Neuronal stem cell (in vitro differentiated cells): ENCODE measurements at regions not wholly inside any gene's neighbourhood (a gene's known extent, or its start where the extent isn't known, plus 50 kb on each side); places are given as distances from the start of the nearest gene placed in this dataset.

ENCODE experiments used
- DNase-seq: peaks from one replicate; pipeline ENCODE4 v3.0.0-alpha.2; 2013; ENCODE audit warnings: low spot score
- H2AFZ ChIP-seq: one replicate; pipeline ENCODE4 v1.6.1; 2013; ENCODE audit warnings: mild to moderate bottlenecking, low read length, inconsistent platforms
- H2AK5ac ChIP-seq: 2 replicates; pipeline ENCODE4 v1.6.1; 2013; ENCODE audit warnings: low read depth, mild to moderate bottlenecking, inconsistent platforms, low read length, moderate library complexity, mixed read lengths
- H2BK120ac ChIP-seq: 2 replicates; pipeline ENCODE4 v1.6.1; 2013; ENCODE audit warnings: low read depth, mild to moderate bottlenecking, inconsistent platforms, low read length, moderate library complexity, mixed read lengths
- H2BK12ac ChIP-seq: one replicate; pipeline ENCODE4 v1.6.1; 2013; ENCODE audit warnings: low read length, inconsistent platforms
- H2BK15ac ChIP-seq: 2 replicates; pipeline ENCODE4 v1.6.1; 2013; ENCODE audit warnings: mild to moderate bottlenecking, low read length, inconsistent platforms, mixed read lengths
- H2BK5ac ChIP-seq: one replicate; pipeline ENCODE4 v1.6.1; 2013; ENCODE audit warnings: inconsistent platforms, mild to moderate bottlenecking, low read length, moderate library complexity
- H3K14ac ChIP-seq: one replicate; pipeline ENCODE4 v1.6.1; 2013; ENCODE audit warnings: low read length, inconsistent platforms
- H3K18ac ChIP-seq: 2 replicates; pipeline ENCODE4 v1.6.1; 2013; ENCODE audit warnings: low read length, inconsistent platforms
- H3K23ac ChIP-seq: 2 replicates; pipeline ENCODE4 v1.6.1; 2013; ENCODE audit warnings: low read depth, mild to moderate bottlenecking, mixed read lengths, low read length, inconsistent platforms; ENCODE audit not compliant: poor library complexity
- H3K27ac ChIP-seq: replicated peaks from 3 replicates; pipeline ENCODE4 v1.5.1; 2013; ENCODE audit warnings: low read length, inconsistent platforms
- H3K27me3 ChIP-seq, 3 experiments: 2 replicates each; pipeline ENCODE4 v1.6.1; 2013; ENCODE audit warnings: low read length in 3 of 3, mild to moderate bottlenecking in 2 of 3, inconsistent platforms in 1 of 3, low read depth in 1 of 3, mixed read lengths in 1 of 3, moderate library complexity in 1 of 3; ENCODE audit not compliant: control insufficient read depth in 3 of 3, insufficient read depth in 3 of 3
- H3K36me3 ChIP-seq, 2 donors: replicated peaks in 1 of 2; 2 replicates each; pipeline ENCODE4 v1.6.1; 2013; ENCODE audit warnings: low read length in 2 of 2; ENCODE audit not compliant: control insufficient read depth in 2 of 2, insufficient read depth in 2 of 2
- H3K4ac ChIP-seq: 2 replicates; pipeline ENCODE4 v1.6.1; 2013; ENCODE audit warnings: inconsistent platforms, mild to moderate bottlenecking, low read length, moderate library complexity
- H3K4me1 ChIP-seq, 2 donors: 1 replicate in 1 of 2; 2 replicates in 1 of 2; pipeline ENCODE4 v1.6.1; 2013; ENCODE audit warnings: low read length in 2 of 2, low read depth in 1 of 2; ENCODE audit not compliant: control insufficient read depth in 2 of 2, insufficient read depth in 1 of 2
- H3K4me2 ChIP-seq: one replicate; pipeline ENCODE4 v1.6.1; 2013; ENCODE audit warnings: mild to moderate bottlenecking, low read length, inconsistent platforms; ENCODE audit not compliant: insufficient read depth, poor library complexity, severe bottlenecking
- H3K4me3 ChIP-seq, 2 donors: 2 replicates each; pipeline ENCODE4 v1.5.1; 2013; ENCODE audit warnings: low read length in 2 of 2, mild to moderate bottlenecking in 2 of 2, inconsistent platforms in 1 of 2, moderate library complexity in 1 of 2
- H3K79me1 ChIP-seq: one replicate; pipeline ENCODE4 v1.6.1; 2013; ENCODE audit warnings: low read depth, mild to moderate bottlenecking, inconsistent platforms, low read length, moderate library complexity
- H3K9ac ChIP-seq: one replicate; pipeline ENCODE4 v1.6.1; 2013; ENCODE audit warnings: mild to moderate bottlenecking, low read depth, low read length, inconsistent platforms; ENCODE audit not compliant: poor library complexity
- H3K9me3 ChIP-seq, 2 donors: replicated peaks in 1 of 2; 2 replicates each; pipeline versions ENCODE3 to v1.6.1; 2013; ENCODE audit warnings: low read length in 2 of 2, mild to moderate bottlenecking in 2 of 2, inconsistent platforms in 1 of 2, low read depth in 1 of 2, mixed read lengths in 1 of 2, moderate library complexity in 1 of 2; ENCODE audit not compliant: control insufficient read depth in 2 of 2, insufficient read depth in 1 of 2
- H4K8ac ChIP-seq: one replicate; pipeline ENCODE4 v1.6.1; 2013; ENCODE audit warnings: low read depth, mild to moderate bottlenecking, inconsistent platforms, low read length, moderate library complexity
- H4K91ac ChIP-seq: one replicate; pipeline ENCODE4 v1.6.1; 2013; ENCODE audit warnings: low read length, low read depth, mild to moderate bottlenecking, inconsistent platforms; ENCODE audit not compliant: poor library complexity
- WGBS, 2 donors: extraction: QIAGEN DNeasy Blood & Tissue Kit; methylation state at CpG; one replicate each; pipeline ENCODE4 v1.1.7; 2013; ENCODE audit warnings: missing lambda C conversion rate in 2 of 2, mixed read lengths in 1 of 2; ENCODE audit not compliant: insufficient read length in 2 of 2, insufficient replicate concordance in 1 of 2; ENCODE audit errors: extremely low coverage in 2 of 2; 5-methylcytosine and 5-hydroxymethylcytosine counted together

GRCh38 chr11:18849406-18849805, 57.8 kb upstream of the PTPN5 start:
- H2AK5ac ChIP-seq, result no peak overlapping the region
- H3K4me3 ChIP-seq, result no peak overlapping the region
- no peak overlapping the region for H3K23ac ChIP-seq
- WGBS, 2 donors, result no CpG with 5 or more reads among the region's 1 CpG
- no peak overlapping the region for H3K4ac ChIP-seq
- H3K27ac ChIP-seq, result no peak overlapping the region
- H2BK15ac ChIP-seq, result no peak overlapping the region
- H2AFZ ChIP-seq, result no peak overlapping the region
- no peaks in the 10 kb centered on the region for H3K9me3 ChIP-seq
- no peak overlapping the region for H2BK5ac ChIP-seq
- no peak overlapping the region for H2BK12ac ChIP-seq
- no peak overlapping the region for H4K8ac ChIP-seq
- H3K27me3 ChIP-seq, result no peaks in the 10 kb centered on the region
- H3K36me3 ChIP-seq, result no peaks in the 10 kb centered on the region
- no peaks in the 10 kb centered on the region for H3K79me1 ChIP-seq
- H4K91ac ChIP-seq, result no peak overlapping the region
- H3K4me2 ChIP-seq, result no peak overlapping the region
- no peak overlapping the region for H2BK120ac ChIP-seq
- H3K4me1 ChIP-seq, result no peaks in the 10 kb centered on the region
- no peak overlapping the region for H3K9ac ChIP-seq
- H3K14ac ChIP-seq, result no peak overlapping the region
- no peak for DNase-seq
- no peak overlapping the region for H3K18ac ChIP-seq

- no CpG with 5 or more reads among the region's 1 CpG for WGBS, 2 donors
- H2AK5ac ChIP-seq, result no peak overlapping the region
- H3K79me1 ChIP-seq, result no peaks in the 10 kb centered on the region
- H3K9me3 ChIP-seq, result peaks cover 0 to 2% of the 10 kb centered on the region in 2 donors
- H2BK15ac ChIP-seq, result no peak overlapping the region
- H3K27ac ChIP-seq, result no peak overlapping the region
- H3K4me1 ChIP-seq, result no peaks in the 10 kb centered on the region
- no peak for DNase-seq
- no peak overlapping the region for H2BK120ac ChIP-seq
- no peaks in the 10 kb centered on the region for H3K27me3 ChIP-seq
- no peak overlapping the region for H3K18ac ChIP-seq
- no peak overlapping the region for H4K91ac ChIP-seq
- H2AFZ ChIP-seq, result no peak overlapping the region
- H3K4ac ChIP-seq, result no peak overlapping the region
- no peak overlapping the region for H3K14ac ChIP-seq
- no peak overlapping the region for H3K4me3 ChIP-seq
- H2BK12ac ChIP-seq, result no peak overlapping the region
- H2BK5ac ChIP-seq, result no peak overlapping the region
- H3K23ac ChIP-seq, result no peak overlapping the region
- no peak overlapping the region for H4K8ac ChIP-seq
- H3K4me2 ChIP-seq, result no peak overlapping the region
- no peak overlapping the region for H3K9ac ChIP-seq
- H3K36me3 ChIP-seq, result no peaks in the 10 kb centered on the region
Measured at GRCh38 chr11:18844753-18845367, 53.3 kb upstream of the PTPN5 start.
